H1 (cell line): ENCODE measurements at regions not wholly inside any gene's neighbourhood (a gene's known extent, or its start where the extent isn't known, plus 50 kb on each side); places are given as distances from the start of the nearest gene placed in this dataset.

Experiments
- CTCF ChIA-PET: fragments of 300-600 bp; sonication (Branson Sonifier 250); formaldehyde crosslinking; loops from one replicate; lab custom pipeline; 2021; ENCODE audit not compliant: partially characterized antibody; lab: Charles Lee
- POLR2A ChIA-PET: fragments of 300-600 bp; sonication (Branson Sonifier 250); formaldehyde crosslinking; loops from one replicate; lab custom pipeline; 2021; ENCODE audit warnings: inconsistent platforms; ENCODE audit not compliant: partially characterized antibody; lab: Charles Lee
- DNase-seq, 2 experiments: peaks; one replicate each; pipeline versions ENCODE4 v3.0.0 to v3.0.0-alpha.2; 2010 to 2022; ENCODE audit warnings: low spot score in 2 of 2, low read depth in 1 of 2, mixed read lengths in 1 of 2
- FAIRE-seq: peaks from 2 replicates; lab custom pipeline; 2011; peaks lifted over from hg19 to GRCh38; lab: Jason Lieb, UNC
- H2AFZ ChIP-seq: 2 replicates; pipeline ENCODE4 v1.8.1; 2012; ENCODE audit warnings: low read length, inconsistent platforms
- H2AK5ac ChIP-seq: 2 replicates; pipeline ENCODE4 v1.6.1; 2013; ENCODE audit warnings: low read depth, low read length
- H2BK120ac ChIP-seq: replicated peaks from 2 replicates; pipeline ENCODE3; 2013; ENCODE audit warnings: low read depth, low read length, inconsistent platforms
- H2BK12ac ChIP-seq: 2 replicates; pipeline ENCODE4 v1.6.1; 2013; ENCODE audit warnings: low read depth, low read length
- H2BK15ac ChIP-seq: 2 replicates; pipeline ENCODE4 v1.6.1; 2013; ENCODE audit warnings: low read length
- H2BK20ac ChIP-seq: 2 replicates; pipeline ENCODE4 v1.6.1; 2013; ENCODE audit warnings: low read length
- H2BK5ac ChIP-seq: 2 replicates; pipeline ENCODE4 v1.6.1; 2013; ENCODE audit warnings: low read depth, low read length
- H3K14ac ChIP-seq: 2 replicates; pipeline ENCODE4 v1.6.1; 2013; ENCODE audit warnings: inconsistent platforms; ENCODE audit not compliant: insufficient read length
- H3K18ac ChIP-seq: 2 replicates; pipeline ENCODE4 v1.6.1; 2013; ENCODE audit warnings: low read length; ENCODE audit errors: extremely low read depth
- H3K23ac ChIP-seq: 2 replicates; pipeline ENCODE4 v1.6.1; 2013; ENCODE audit warnings: inconsistent platforms; ENCODE audit not compliant: insufficient read length
- H3K23me2 ChIP-seq: 2 replicates; pipeline ENCODE4 v1.6.1; 2013; ENCODE audit warnings: low read depth, low read length
- H3K27ac ChIP-seq: 2 replicates; pipeline ENCODE4 v1.6.1; 2011; ENCODE audit warnings: low read depth, low read length, inconsistent platforms
- H3K27me3 ChIP-seq, 4 experiments: replicated peaks in 1 of 4; 1 replicate in 1 of 4; 2 replicates in 3 of 4; pipeline versions ENCODE4 v1.6.1 to v1.8.1; 2011 to 2013; ENCODE audit warnings: low read length in 3 of 4, mild to moderate bottlenecking in 3 of 4, inconsistent platforms in 2 of 4, mixed read lengths in 2 of 4, moderate library complexity in 1 of 4; ENCODE audit not compliant: control insufficient read depth in 3 of 4, insufficient read depth in 3 of 4; ENCODE audit errors: extremely low read depth in 1 of 4
- H3K36me3 ChIP-seq, 4 experiments: 2 replicates each; pipeline versions ENCODE4 v1.6.1 to v1.8.1; 2011 to 2013; ENCODE audit warnings: mild to moderate bottlenecking in 4 of 4, low read length in 3 of 4, moderate library complexity in 2 of 4, control low read depth in 1 of 4, inconsistent platforms in 1 of 4; ENCODE audit not compliant: insufficient read depth in 4 of 4, control insufficient read depth in 2 of 4
- H3K4ac ChIP-seq: replicated peaks from 2 replicates; pipeline ENCODE3; 2013; ENCODE audit warnings: low read length, low read depth, mixed read lengths, inconsistent platforms; ENCODE audit not compliant: insufficient read length
- H3K4me1 ChIP-seq, 4 experiments: replicated peaks in 1 of 4; 1 replicate in 1 of 4; 2 replicates in 3 of 4; pipeline versions ENCODE4 v1.6.1 to v1.8.1; 2011 to 2013; ENCODE audit warnings: low read length in 3 of 4, inconsistent platforms in 2 of 4, mixed read lengths in 1 of 4; ENCODE audit not compliant: insufficient read depth in 4 of 4, control insufficient read depth in 3 of 4
- H3K4me2 ChIP-seq, 2 experiments: 2 replicates each; pipeline versions ENCODE4 v1.6.1 to v1.8.1; 2011 to 2013; ENCODE audit warnings: low read depth in 2 of 2, low read length in 2 of 2, control low read depth in 1 of 2, inconsistent platforms in 1 of 2, mild to moderate bottlenecking in 1 of 2; ENCODE audit not compliant: insufficient read depth in 1 of 2
- H3K4me3 ChIP-seq, 4 experiments: fragments of 200-600, 300-600 bp in 1 of 4; sonication (generic), shearing (Covaris generic), sonication (Bioruptor Twin) in 1 of 4; 2 replicates each; pipeline versions ENCODE4 v1.5.1 to v1.8.1; 2011 to 2016; ENCODE audit warnings: low read length in 4 of 4, low read depth in 3 of 4, control low read depth in 2 of 4, inconsistent platforms in 2 of 4, mild to moderate bottlenecking in 2 of 4, mixed read lengths in 1 of 4, moderate library complexity in 1 of 4; ENCODE audit not compliant: insufficient read depth in 2 of 4; ENCODE audit errors: extremely low read depth in 1 of 4
- H3K56ac ChIP-seq: replicated peaks from 2 replicates; pipeline ENCODE3; 2013; ENCODE audit warnings: low read depth, mild to moderate bottlenecking, mixed read lengths, low read length, inconsistent platforms; ENCODE audit not compliant: insufficient read length
- H3K79me1 ChIP-seq: 2 replicates; pipeline ENCODE4 v1.6.1; 2013; ENCODE audit warnings: low read depth, low read length, control low read depth
- H3K79me2 ChIP-seq, 2 experiments: 2 replicates each; pipeline versions ENCODE4 v1.6.1 to v1.8.1; 2012 to 2013; ENCODE audit warnings: low read length in 2 of 2, mild to moderate bottlenecking in 2 of 2, inconsistent platforms in 1 of 2; ENCODE audit not compliant: insufficient read depth in 2 of 2, control insufficient read depth in 1 of 2
- H3K9ac ChIP-seq, 4 experiments: replicated peaks in 1 of 4; 1 replicate in 1 of 4; 2 replicates in 3 of 4; pipeline versions ENCODE4 v1.6.1 to v1.8.1; 2011 to 2013; ENCODE audit warnings: low read depth in 3 of 4, low read length in 3 of 4, control low read depth in 2 of 4, mild to moderate bottlenecking in 2 of 4, moderate library complexity in 2 of 4, inconsistent platforms in 1 of 4; ENCODE audit errors: extremely low read depth in 1 of 4
- H3K9me3 ChIP-seq, 2 experiments: 2 replicates each; pipeline versions ENCODE4 v1.6.1 to v1.8.1; 2012 to 2013; ENCODE audit warnings: mild to moderate bottlenecking in 2 of 2, moderate library complexity in 2 of 2, control low read depth in 1 of 2, inconsistent platforms in 1 of 2, low read depth in 1 of 2, low read length in 1 of 2, mixed read lengths in 1 of 2; ENCODE audit not compliant: insufficient read depth in 2 of 2
- H4K20me1 ChIP-seq, 2 experiments: replicated peaks in 1 of 2; 2 replicates each; pipeline versions ENCODE3 to v1.8.1; 2011 to 2013; ENCODE audit warnings: inconsistent platforms in 2 of 2, low read length in 2 of 2, mild to moderate bottlenecking in 1 of 2; ENCODE audit not compliant: insufficient read depth in 2 of 2, control insufficient read depth in 1 of 2
- H4K5ac ChIP-seq: 2 replicates; pipeline ENCODE4 v1.6.1; 2013; ENCODE audit warnings: low read length, low read depth, mixed read lengths, inconsistent platforms; ENCODE audit not compliant: insufficient read length
- H4K8ac ChIP-seq: 2 replicates; pipeline ENCODE4 v1.8.0; 2013; ENCODE audit warnings: mild to moderate bottlenecking, moderate library complexity, low read length, inconsistent platforms; ENCODE audit not compliant: insufficient read depth; ENCODE audit errors: extremely low read depth
- H4K91ac ChIP-seq: replicated peaks from 2 replicates; pipeline ENCODE3; 2013; ENCODE audit warnings: low read length, mixed read lengths, inconsistent platforms; ENCODE audit not compliant: insufficient read length
- CTCF ChIP-seq, 3 experiments: IDR thresholded peaks; 1 replicate in 2 of 3; 2 replicates in 1 of 3; pipeline versions ENCODE4 v1.5.1 to v1.6.1; 2011; ENCODE audit warnings: low read length in 3 of 3, mild to moderate bottlenecking in 3 of 3, inconsistent platforms in 2 of 3, low read depth in 1 of 3, moderate library complexity in 1 of 3; ENCODE audit not compliant: insufficient read depth in 1 of 3; ENCODE audit errors: control extremely low read depth in 1 of 3
- MAX ChIP-seq: IDR thresholded peaks from 2 replicates; pipeline ENCODE4 v1.6.1; 2012; ENCODE audit warnings: inconsistent platforms
- NANOG ChIP-seq: IDR thresholded peaks from 2 replicates; pipeline ENCODE4 v1.6.1; 2011; ENCODE audit warnings: low read length, low read depth, mild to moderate bottlenecking, inconsistent platforms; ENCODE audit not compliant: insufficient read depth, poor library complexity, severe bottlenecking
- POLR2A ChIP-seq, 2 experiments: IDR thresholded peaks; 1 replicate in 1 of 2; 2 replicates in 1 of 2; pipeline ENCODE4 v1.6.1; 2011; ENCODE audit warnings: low read depth in 2 of 2, low read length in 2 of 2, mild to moderate bottlenecking in 2 of 2; ENCODE audit errors: control extremely low read depth in 1 of 2
- RAD21 ChIP-seq, 2 experiments: IDR thresholded peaks in 1 of 2; conservative IDR thresholded peaks in 1 of 2; 2 replicates each; pipeline ENCODE4 v1.6.1; 2011; ENCODE audit warnings: low read depth in 2 of 2, low read length in 2 of 2, improper control_type of control experiment in 1 of 2, inconsistent platforms in 1 of 2, mild to moderate bottlenecking in 1 of 2, moderate library complexity in 1 of 2
- TEAD4 ChIP-seq: IDR thresholded peaks from 2 replicates; pipeline ENCODE4 v1.6.1; 2012; ENCODE audit warnings: low read depth, low read length, inconsistent platforms, mixed read lengths
- YY1 ChIP-seq: IDR thresholded peaks from 2 replicates; pipeline ENCODE4 v1.6.1; 2011; ENCODE audit warnings: low read depth, mild to moderate bottlenecking, low read length
- WGBS, 2 experiments: shearing (Covaris generic) in 1 of 2; methylation state at CpG; one replicate each; pipeline versions ENCODE4 v1.1.6 to v1.1.7; 2013 to 2015; ENCODE audit warnings: low lambda C conversion rate in 2 of 2, mixed read lengths in 2 of 2, inconsistent platforms in 1 of 2, low coverage in 1 of 2, missing lambda C conversion rate in 1 of 2; ENCODE audit not compliant: insufficient replicate concordance in 2 of 2, insufficient coverage in 1 of 2, insufficient read length in 1 of 2; ENCODE audit errors: extremely low coverage in 1 of 2, missing lambda C conversion rate in 1 of 2; 5-methylcytosine and 5-hydroxymethylcytosine counted together
- TF ChIP-seq, protein P1 (sequence below): IDR thresholded peaks from 2 replicates; pipeline ENCODE4 v1.6.1; 2011; ENCODE audit warnings: low read depth, mild to moderate bottlenecking, low read length; ENCODE audit not compliant: insufficient read depth

DNA sequence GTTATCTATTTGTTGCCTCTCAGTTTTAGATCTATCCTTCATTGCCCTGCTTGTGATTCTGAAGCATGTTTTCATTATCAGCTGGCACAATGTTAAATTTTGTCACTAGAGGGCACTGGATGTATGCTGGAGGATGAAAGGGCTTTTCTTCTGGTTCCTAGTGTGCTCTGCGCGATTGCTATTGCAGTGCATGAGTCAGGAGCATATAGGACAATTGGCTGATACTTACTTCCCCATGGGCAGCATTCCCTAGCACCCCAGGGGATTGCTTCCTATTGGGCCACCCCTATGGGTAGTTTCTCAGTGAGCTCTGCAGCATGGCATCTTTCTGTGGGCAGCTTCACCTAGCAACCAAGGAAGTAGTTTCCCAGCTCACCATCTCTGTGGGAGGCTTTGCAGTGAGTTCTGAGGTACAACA, 280.3 kb upstream of the SYNCRIP start:
- no peak overlapping the region for H2BK20ac ChIP-seq
- H3K27ac ChIP-seq = no peak overlapping the region
- H3K4ac ChIP-seq = no peak overlapping the region
- H3K36me3 ChIP-seq = no peaks in the 10 kb centered on the region
- no peak overlapping the region for H3K4me2 ChIP-seq
- no peaks in the 10 kb centered on the region for H4K20me1 ChIP-seq
- 23% methylated on average over 2 of the region's 2 CpGs; no CpG with 5 or more reads in 1 of the 2 experiments for WGBS, 2 experiments
- H2BK15ac ChIP-seq = no peak overlapping the region
- no peaks in the 10 kb centered on the region for H3K23me2 ChIP-seq
- H3K9me3 ChIP-seq = no peaks in the 10 kb centered on the region
- no peak overlapping the region for H4K8ac ChIP-seq
- H3K23ac ChIP-seq = no peak overlapping the region
- no peak overlapping the region for H3K9ac ChIP-seq
- no peak overlapping the region for H2AK5ac ChIP-seq
- H3K4me3 ChIP-seq = no peak overlapping the region
- H3K79me2 ChIP-seq = no peaks in the 10 kb centered on the region
- H2AFZ ChIP-seq = no peak overlapping the region
- H2BK5ac ChIP-seq = no peak overlapping the region
- no peak overlapping the region for H4K91ac ChIP-seq
- H4K5ac ChIP-seq = no peak overlapping the region
- no peaks in the 10 kb centered on the region; a peak in 2 of 7 replicates for H3K4me1 ChIP-seq
- ChIA-PET CTCF (interaction anchor here (0.5 to 6.2 kb wide), 30 partner anchors 10 to 1078 kb away, joined by 3 to 67 read pairs (median 3); partner anchors contain the start of gene HTR1E), POLR2A (no interaction called here)
- no peak overlapping the region for H3K56ac ChIP-seq
- no peaks in the 10 kb centered on the region for H3K79me1 ChIP-seq
- DNase-seq = peak; percentile 27 to 56
- H3K18ac ChIP-seq = no peak overlapping the region
- H2BK12ac ChIP-seq = no peak overlapping the region
- TF ChIP-seq CTCF (IDR thresholded peaks at IDR 0.05; ENCODE audit: control extremely low read depth in 1 of 3, insufficient read depth in 1 of 3, low read depth in 1 of 3, low read length in 3 of 3) (peak in 2 of 3 experiments; percentile 78 to 82; a peak in 3 of 4 replicates), POLR2A (IDR thresholded peaks at IDR 0.05; ENCODE audit: control extremely low read depth in 1 of 2, low read depth in 2 of 2, low read length in 2 of 2) (no peak), NANOG (peak; percentile 28), RAD21 (IDR thresholded peaks at IDR 0.05 in 1 of 2, conservative IDR thresholded peaks at IDR 0.05 in 1 of 2; ENCODE audit: low read depth in 2 of 2, low read length in 2 of 2) (peak; percentile 98), YY1 (0 out of 2 replicates have a peak, but pooled peaks have one; percentile 38), MAX (0 out of 2 replicates have a peak, but pooled peaks have one; percentile 24), TEAD4 (peak; percentile 39; the same call in 1 of the 2 replicates)
- TF ChIP-seq, protein P1, sequence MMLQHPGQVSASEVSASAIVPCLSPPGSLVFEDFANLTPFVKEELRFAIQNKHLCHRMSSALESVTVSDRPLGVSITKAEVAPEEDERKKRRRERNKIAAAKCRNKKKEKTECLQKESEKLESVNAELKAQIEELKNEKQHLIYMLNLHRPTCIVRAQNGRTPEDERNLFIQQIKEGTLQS = no peak
- no peaks in the 10 kb centered on the region for H3K27me3 ChIP-seq
- no peak overlapping the region for H2BK120ac ChIP-seq
- H3K14ac ChIP-seq = no peak overlapping the region
- FAIRE-seq = peak; percentile 81
